Left forelimb (tissue), 1 donor: ENCODE measurements at regions not wholly inside any gene's neighbourhood (a gene's known extent, or its start where the extent isn't known, plus 50 kb on each side); places are given as distances from the start of the nearest gene placed in this dataset.

ENCODE experiments used
- DNase-seq: peaks from one replicate; pipeline ENCODE4 v3.0.0-alpha.2; 2018; ENCODE audit warnings: low spot score

DNA sequence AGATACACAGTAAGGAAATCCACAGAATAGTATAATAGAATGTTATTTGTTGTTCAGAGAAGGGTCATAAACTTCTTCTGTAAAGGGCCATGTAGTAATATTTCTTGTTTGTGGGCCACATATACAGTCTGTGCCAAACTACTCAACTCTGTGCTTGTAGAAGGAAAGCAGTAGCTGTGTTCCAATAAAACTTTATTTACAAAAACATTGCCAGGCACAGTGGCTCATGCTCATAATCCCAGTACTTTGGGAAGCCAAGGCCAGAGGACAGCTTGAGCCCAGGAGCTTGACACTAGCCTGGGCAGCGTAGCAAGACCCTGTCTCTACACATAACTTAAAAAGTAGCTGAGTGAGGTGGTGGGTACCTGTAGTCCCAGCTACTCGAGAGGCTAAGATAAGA lies 612.8 kb upstream of the PSMD7 start:
- DNase-seq, result no peak

GRCh38 chr16:73672135-73672534 lies 624.2 kb upstream of the ZFHX3 start:
- no peak for DNase-seq

GRCh38 chr16:73670836-73671820 lies 623.2 kb upstream of the ZFHX3 start:
- DNase-seq, result no peak

- no peak for DNase-seq
These were observed 621.8 kb upstream of the ZFHX3 start for GRCh38 chr16:73669535-73670274.

GRCh38 chr16:73663720-73664119 lies 615.8 kb upstream of the ZFHX3 start:
- DNase-seq, result no peak

- no peak for DNase-seq
These were observed 588.3 kb upstream of the ZFHX3 start for GRCh38 chr16:73636196-73636595.

DNA sequence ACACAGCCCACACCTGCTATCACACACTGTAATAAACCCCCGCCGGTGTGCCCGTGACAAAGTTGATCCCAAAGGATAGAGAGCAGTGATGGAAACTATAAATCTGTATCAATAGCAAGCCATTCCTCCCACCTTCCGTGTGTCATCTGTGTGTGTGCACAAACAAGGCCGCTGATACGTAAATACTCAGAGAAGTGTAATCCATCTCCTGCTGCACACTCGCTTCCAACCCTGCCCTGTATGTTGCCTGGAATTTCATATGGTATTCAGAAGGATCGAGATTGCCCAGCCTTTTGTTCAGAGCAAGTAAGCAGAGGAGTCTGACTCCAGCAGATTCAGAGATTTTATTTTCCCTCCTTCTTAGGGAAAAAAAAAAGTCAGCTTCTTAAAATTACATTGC lies 581.1 kb upstream of the ZFHX3 start:
- no peak for DNase-seq

DNA sequence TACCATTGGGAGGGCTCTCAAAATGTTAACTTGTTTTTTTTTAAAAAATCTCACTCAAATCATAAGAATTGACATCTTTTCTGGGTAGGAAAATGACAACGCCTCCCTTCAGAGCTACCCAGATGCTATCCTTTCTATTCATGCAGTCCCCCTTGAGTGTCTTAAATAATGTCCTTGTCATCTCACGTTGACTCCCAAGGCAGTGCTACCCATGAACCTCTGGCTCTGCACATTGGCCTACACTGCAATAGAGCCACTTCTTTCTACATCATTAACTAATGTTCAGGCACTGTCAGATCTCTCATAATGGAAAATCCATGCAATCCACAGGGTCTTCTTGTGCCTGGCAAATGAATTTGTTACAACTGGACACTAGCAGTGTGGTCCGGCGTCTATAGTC lies 569.8 kb upstream of the ZFHX3 start:
- no peak for DNase-seq

DNA sequence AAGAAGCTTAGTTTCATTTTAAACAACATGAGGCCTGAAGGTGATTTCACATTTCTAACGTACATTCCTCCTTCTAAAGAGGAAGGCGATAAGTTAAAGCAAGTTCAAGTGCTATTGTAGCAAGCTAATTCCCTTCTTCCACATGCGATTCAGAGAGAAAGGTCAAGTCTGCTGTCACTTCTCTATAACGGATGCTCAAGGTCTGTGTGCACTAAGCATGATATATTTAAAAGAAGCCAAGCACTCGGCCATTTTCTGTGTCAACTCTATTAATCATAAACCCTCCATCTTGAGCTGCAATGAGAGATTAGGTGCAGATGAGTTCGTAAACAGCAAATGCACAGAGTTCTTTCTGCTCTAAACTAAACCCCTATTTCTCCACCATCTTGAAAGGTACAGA lies 568.8 kb upstream of the ZFHX3 start:
- DNase-seq, result no peak

DNA sequence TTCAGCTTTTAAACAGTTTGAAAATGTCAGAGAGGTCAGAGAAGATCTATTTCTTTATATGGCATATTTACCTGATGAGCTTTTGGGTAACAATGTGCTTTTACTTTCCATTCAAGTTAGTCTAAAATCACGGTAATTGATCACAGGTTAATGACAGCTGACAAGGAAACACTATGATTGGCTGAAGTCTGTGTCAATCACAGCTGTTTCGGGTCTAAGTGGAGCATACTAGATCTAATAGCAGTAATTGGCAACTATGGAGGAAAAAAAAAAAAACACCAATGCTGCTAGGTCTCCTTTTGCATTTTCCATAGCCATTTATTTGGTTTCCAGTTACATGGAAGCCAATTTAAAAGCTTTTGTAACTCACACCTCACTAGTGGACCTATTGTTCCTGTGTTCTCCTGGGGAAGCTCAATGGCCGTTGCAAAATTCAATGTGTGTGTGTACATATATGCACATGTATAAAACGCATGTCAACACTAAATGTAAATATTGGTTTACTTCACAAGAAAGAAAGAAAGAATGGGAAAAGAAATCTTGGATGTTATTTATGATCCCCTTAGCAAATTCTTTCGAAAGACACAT lies 568.3 kb upstream of the ZFHX3 start:
- no peak for DNase-seq

DNA sequence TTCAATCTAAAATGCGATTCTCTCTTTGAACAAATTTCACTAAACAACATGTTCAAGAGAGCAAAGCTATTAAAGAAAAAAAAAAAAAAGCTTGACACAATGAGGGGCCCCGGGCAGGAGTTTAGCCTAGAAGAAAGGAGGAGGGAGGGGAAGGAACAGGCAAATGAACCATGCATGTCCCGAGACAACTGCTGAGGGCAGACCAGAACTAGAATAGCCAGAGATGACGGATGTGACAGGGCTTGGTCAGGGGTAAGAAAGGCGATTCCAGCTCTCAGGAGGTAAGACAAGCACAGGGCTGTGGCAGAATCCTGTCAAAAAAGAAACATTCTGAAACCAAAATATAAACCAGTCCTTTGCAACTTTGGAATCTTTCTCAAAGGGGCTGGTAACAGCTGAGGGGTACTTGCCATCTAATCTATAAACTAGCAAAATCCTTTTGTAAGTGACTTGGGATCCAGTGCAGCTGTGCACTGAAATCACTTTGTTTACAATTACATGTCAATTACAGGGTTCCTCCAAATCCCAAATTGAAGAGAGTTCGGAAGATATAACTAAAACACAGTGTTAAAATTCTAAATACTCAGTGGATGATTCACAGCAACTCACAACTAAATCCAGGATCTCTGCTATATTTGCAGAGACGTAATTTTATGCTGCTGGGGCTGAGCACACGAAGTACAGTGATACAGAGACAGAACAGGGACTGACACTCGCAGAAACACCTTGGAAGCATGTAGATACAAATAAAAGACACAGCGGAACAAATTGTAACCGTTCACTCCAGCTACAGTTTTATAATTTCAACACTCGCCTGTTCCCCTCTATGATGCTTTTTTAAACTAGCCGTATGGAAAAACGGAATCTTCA lies 567.4 kb upstream of the ZFHX3 start:
- no peak for DNase-seq

GRCh38 chr16:73614131-73614530 lies 566.2 kb upstream of the ZFHX3 start:
- no peak for DNase-seq

DNA sequence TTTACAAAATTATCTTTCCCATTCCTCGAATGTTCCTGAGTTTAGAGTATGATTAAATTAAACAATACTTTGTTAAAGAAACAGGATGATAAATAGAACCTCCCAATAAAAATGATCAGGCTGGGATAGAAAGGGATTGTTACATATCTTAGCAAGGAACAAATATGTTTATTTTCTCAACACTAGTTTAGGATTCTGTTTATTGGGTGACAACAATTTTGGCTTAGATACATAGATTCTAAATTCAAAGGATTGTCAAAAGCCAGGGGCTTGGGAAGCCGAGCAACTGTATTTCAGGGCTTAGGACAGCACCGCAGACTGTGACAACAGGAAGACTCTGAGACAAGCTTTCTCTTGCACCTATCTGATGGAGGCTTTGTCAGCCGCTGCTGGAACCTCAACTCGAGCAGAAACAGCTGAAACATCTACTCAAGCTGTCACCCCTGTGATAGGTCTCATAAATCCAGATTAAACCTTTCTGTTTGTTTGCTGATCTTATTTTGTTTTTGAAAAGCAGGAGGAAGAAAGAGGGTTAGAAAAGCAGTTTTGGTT lies 562.8 kb upstream of the ZFHX3 start:
- DNase-seq, result no peak

DNA sequence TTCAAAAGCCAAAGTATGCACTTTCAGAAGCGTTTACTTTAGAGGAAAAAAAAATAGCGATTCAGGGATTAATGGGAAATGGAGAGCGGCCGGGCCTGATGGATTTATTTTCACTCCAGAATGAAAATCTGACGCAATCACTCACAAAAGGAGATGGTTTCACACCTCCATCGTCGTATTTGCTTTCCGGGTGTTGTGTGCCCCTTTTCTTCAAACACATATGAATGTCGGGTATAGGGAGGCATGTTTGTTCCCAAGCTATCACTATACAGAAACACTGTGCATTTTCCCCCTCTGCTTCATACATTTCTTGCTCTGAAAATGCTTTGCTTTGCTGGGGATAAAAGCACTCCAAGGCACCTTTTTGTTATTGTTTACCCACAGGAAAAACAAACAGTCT lies 562.2 kb upstream of the ZFHX3 start:
- DNase-seq, result no peak

GRCh38 chr16:73608911-73609310 lies 561.0 kb upstream of the ZFHX3 start:
- DNase-seq, result no peak

DNA sequence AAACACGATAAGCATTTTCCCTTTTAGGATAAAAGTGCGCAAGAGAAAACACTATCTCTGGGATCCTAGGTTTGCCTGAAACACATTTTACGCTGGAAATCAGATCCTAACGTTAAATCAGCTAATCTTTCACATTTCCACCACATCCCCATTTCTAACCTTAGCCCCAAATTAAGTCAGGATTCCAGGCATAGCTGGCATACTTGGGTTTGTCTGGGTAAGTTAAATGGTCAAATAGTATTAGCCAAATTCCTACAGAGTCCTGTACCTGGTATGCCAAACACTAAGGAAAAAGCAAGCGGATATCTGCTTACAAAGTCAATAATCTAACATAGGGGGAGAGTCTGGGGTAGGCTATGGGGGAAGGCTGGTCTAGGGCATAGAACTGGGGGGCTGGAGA lies 557.4 kb upstream of the ZFHX3 start:
- no peak for DNase-seq

DNA sequence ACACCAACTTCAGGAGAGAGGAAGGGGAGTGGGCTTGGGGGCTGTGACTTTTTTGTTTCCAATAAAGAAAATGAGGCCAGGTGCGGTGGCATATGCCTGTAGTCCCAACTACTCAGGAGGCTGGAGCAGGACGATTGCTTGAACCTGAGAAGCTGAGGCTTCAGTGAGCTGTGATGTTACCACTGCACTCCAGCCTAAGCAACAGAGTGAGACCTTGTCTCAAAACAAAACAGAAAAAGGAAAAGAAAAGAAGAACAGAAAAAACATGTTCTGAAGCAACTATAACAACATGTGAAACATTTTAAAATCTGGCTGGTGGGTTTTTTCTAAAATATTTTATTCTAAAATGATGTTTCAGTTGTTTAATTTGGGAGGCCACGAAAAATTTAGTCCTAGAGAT lies 554.0 kb upstream of the ZFHX3 start:
- DNase-seq, result no peak

GRCh38 chr16:73599870-73600269 lies 551.9 kb upstream of the ZFHX3 start:
- no peak for DNase-seq

GRCh38 chr16:73599351-73599750 lies 551.4 kb upstream of the ZFHX3 start:
- DNase-seq, result no peak

GRCh38 chr16:73584157-73584556 lies 536.2 kb upstream of the ZFHX3 start:
- no peak for DNase-seq

- no peak for DNase-seq
These were observed 524.4 kb upstream of the ZFHX3 start for GRCh38 chr16:73572135-73572828.
